ENCODE measurements at regions not wholly inside any gene's neighbourhood (a gene's known extent, or its start where the extent isn't known, plus 50 kb on each side); places are given as distances from the start of the nearest gene placed in this dataset.
"Not testable (repeated sequence)": the region's sequence is repeated elsewhere in the genome, so short reads cannot be mapped to it uniquely, and the experiment has no call there.

DNA sequence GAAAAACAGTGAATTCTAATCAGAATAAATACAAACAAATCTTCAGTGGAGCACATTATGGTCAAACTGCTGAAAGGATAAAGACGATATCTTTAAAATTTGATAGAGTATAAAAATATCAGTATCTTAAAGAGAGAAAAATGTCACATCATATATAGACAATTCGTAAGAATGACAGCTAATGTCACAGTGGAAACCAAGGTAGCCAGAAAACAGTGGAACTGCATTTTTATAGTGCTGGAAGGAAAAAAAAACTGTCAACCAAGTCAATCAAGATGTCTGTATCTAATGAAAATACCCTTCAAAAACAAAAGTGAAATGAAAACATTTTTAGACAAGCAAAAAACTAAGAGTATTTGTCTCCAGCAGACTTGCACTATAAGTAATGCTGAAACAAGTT lies 73.4 kb upstream of the HMGXB4 start (continued):
- TF ChIP-seq, protein P1, sequence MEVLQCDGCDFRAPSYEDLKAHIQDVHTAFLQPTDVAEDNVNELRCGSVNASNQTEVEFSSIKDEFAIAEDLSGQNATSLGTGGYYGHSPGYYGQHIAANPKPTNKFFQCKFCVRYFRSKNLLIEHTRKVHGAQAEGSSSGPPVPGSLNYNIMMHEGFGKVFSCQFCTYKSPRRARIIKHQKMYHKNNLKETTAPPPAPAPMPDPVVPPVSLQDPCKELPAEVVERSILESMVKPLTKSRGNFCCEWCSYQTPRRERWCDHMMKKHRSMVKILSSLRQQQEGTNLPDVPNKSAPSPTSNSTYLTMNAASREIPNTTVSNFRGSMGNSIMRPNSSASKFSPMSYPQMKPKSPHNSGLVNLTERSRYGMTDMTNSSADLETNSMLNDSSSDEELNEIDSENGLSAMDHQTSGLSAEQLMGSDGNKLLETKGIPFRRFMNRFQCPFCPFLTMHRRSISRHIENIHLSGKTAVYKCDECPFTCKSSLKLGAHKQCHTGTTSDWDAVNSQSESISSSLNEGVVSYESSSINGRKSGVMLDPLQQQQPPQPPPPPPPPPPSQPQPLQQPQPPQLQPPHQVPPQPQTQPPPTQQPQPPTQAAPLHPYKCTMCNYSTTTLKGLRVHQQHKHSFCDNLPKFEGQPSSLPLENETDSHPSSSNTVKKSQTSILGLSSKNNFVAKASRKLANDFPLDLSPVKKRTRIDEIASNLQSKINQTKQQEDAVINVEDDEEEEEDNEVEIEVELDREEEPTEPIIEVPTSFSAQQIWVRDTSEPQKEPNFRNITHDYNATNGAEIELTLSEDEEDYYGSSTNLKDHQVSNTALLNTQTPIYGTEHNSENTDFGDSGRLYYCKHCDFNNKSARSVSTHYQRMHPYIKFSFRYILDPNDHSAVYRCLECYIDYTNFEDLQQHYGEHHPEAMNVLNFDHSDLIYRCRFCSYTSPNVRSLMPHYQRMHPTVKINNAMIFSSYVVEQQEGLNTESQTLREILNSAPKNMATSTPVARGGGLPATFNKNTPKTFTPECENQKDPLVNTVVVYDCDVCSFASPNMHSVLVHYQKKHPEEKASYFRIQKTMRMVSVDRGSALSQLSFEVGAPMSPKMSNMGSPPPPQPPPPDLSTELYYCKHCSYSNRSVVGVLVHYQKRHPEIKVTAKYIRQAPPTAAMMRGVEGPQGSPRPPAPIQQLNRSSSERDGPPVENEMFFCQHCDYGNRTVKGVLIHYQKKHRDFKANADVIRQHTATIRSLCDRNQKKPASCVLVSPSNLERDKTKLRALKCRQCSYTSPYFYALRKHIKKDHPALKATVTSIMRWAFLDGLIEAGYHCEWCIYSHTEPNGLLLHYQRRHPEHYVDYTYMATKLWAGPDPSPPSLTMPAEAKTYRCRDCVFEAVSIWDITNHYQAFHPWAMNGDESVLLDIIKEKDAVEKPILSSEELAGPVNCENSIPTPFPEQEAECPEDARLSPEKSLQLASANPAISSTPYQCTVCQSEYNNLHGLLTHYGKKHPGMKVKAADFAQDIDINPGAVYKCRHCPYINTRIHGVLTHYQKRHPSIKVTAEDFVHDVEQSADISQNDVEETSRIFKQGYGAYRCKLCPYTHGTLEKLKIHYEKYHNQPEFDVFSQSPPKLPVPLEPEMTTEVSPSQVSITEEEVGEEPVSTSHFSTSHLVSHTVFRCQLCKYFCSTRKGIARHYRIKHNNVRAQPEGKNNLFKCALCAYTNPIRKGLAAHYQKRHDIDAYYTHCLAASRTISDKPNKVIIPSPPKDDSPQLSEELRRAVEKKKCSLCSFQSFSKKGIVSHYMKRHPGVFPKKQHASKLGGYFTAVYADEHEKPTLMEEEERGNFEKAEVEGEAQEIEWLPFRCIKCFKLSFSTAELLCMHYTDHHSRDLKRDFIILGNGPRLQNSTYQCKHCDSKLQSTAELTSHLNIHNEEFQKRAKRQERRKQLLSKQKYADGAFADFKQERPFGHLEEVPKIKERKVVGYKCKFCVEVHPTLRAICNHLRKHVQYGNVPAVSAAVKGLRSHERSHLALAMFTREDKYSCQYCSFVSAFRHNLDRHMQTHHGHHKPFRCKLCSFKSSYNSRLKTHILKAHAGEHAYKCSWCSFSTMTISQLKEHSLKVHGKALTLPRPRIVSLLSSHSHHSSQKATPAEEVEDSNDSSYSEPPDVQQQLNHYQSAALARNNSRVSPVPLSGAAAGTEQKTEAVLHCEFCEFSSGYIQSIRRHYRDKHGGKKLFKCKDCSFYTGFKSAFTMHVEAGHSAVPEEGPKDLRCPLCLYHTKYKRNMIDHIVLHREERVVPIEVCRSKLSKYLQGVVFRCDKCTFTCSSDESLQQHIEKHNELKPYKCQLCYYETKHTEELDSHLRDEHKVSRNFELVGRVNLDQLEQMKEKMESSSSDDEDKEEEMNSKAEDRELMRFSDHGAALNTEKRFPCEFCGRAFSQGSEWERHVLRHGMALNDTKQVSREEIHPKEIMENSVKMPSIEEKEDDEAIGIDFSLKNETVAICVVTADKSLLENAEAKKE (CRISPR knock-in tag; IDR thresholded peaks at IDR 0.05) = no peak
- TF ChIP-seq, protein P2, sequence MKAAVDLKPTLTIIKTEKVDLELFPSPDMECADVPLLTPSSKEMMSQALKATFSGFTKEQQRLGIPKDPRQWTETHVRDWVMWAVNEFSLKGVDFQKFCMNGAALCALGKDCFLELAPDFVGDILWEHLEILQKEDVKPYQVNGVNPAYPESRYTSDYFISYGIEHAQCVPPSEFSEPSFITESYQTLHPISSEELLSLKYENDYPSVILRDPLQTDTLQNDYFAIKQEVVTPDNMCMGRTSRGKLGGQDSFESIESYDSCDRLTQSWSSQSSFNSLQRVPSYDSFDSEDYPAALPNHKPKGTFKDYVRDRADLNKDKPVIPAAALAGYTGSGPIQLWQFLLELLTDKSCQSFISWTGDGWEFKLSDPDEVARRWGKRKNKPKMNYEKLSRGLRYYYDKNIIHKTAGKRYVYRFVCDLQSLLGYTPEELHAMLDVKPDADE (IDR thresholded peaks at IDR 0.05) = no peak

DNA sequence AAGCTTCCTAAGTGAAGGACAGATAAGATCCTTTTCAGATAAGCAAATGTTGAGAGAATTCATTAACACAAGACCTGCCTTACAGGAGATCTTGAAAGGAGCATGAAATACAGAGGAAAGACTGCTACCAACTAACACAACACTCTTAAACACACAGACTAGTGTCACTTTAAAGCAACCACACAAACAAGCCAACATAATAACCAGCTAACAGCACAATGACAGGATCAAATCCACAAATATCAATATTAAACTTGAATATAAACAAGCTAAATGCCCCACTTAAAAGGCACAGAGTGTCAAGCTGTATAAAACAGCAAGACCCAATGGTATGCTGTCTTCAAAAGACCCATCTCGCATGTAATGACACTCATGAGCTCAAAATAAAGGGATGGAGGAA lies 70.8 kb upstream of the HMGXB4 start:
- no peak for ATAC-seq
- H3K27me3 Mint-ChIP-seq (ENCODE audit: insufficient read depth, low read depth, poor library complexity) = no peaks in the 10 kb centered on the region
- Histone ChIP-seq H3F3A (replicated peaks; ENCODE audit: low read depth) (no peaks in the 10 kb centered on the region), H3K9me2 (ENCODE audit: insufficient read depth) (peaks cover 3% of the 10 kb centered on the region; the same call in 1 of the 2 replicates), H3K36me3 (ENCODE audit: insufficient read depth) (no peaks in the 10 kb centered on the region), H3K4me2 (no peak overlapping the region), H3K27ac (ENCODE audit: low read depth) (no peak overlapping the region), H2AFZ (no peak overlapping the region), H3K27me3 (ENCODE audit: insufficient read depth) (no peaks in the 10 kb centered on the region), H3K4me1 (ENCODE audit: insufficient read depth) (no peaks in the 10 kb centered on the region), H3K79me2 (replicated peaks; ENCODE audit: insufficient read depth) (no peaks in the 10 kb centered on the region), H3K4me3 (no peak overlapping the region), H4K20me1 (replicated peaks; ENCODE audit: insufficient read depth) (no peaks in the 10 kb centered on the region)
- H3K36me3 Mint-ChIP-seq (ENCODE audit: low read depth) = no peaks in the 10 kb centered on the region
- peaks cover 24% of the 10 kb centered on the region; the same call in 2 of the 3 replicates for H3K9me3 Mint-ChIP-seq
- no peak overlapping the region for H3K4me3 Mint-ChIP-seq
- DNase-seq (ENCODE audit: low spot score) = no peak
- H3K4me1 Mint-ChIP-seq = no peaks in the 10 kb centered on the region
- H3K27ac Mint-ChIP-seq = no peak overlapping the region
- TF ChIP-seq NANOG (IDR thresholded peaks at IDR 0.05; ENCODE audit: borderline replicate concordance) = no peak
- TF ChIP-seq ZNF331 (CRISPR knock-in tag; IDR thresholded peaks at IDR 0.05; ENCODE audit: low read depth) = no peak
- no peak for TF ChIP-seq POLR2AphosphoS5 (IDR thresholded peaks at IDR 0.05; ENCODE audit: low read depth)
- TF ChIP-seq, protein P3, sequence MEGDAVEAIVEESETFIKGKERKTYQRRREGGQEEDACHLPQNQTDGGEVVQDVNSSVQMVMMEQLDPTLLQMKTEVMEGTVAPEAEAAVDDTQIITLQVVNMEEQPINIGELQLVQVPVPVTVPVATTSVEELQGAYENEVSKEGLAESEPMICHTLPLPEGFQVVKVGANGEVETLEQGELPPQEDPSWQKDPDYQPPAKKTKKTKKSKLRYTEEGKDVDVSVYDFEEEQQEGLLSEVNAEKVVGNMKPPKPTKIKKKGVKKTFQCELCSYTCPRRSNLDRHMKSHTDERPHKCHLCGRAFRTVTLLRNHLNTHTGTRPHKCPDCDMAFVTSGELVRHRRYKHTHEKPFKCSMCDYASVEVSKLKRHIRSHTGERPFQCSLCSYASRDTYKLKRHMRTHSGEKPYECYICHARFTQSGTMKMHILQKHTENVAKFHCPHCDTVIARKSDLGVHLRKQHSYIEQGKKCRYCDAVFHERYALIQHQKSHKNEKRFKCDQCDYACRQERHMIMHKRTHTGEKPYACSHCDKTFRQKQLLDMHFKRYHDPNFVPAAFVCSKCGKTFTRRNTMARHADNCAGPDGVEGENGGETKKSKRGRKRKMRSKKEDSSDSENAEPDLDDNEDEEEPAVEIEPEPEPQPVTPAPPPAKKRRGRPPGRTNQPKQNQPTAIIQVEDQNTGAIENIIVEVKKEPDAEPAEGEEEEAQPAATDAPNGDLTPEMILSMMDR (conservative IDR thresholded peaks at IDR 0.05; ENCODE audit: low read depth in 2 of 2) = no peak
- no peak for TF ChIP-seq ZNF114 (CRISPR knock-in tag; IDR thresholded peaks at IDR 0.05)
- no peak for TF ChIP-seq EZH2 (IDR thresholded peaks at IDR 0.05; ENCODE audit: low read depth, unreplicated experiment)

DNA sequence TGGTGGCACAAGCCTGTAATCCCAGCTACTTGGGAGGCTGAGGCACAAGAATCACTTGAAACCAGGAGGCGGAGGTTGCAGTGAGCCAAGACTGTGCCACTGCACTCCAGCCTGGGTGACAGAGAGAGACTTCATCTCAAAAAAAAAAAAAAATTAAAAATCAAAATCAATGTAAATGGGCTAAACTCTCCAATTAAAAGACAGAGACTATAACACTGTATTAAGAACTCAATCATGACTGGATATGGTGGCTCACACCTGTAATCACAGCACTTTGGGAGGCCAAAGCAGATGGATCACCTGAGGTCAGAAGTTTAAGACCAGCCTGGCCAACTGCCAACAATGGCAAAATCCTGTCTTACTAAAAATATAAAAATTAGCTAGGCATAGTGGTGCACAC lies 68.4 kb upstream of the HMGXB4 start:
- not testable (repeated sequence) for H3K9me2 ChIP-seq (ENCODE audit: insufficient read depth); H3K4me3 ChIP-seq; H3K79me2 ChIP-seq (replicated peaks; ENCODE audit: insufficient read depth); H3K4me1 ChIP-seq (ENCODE audit: insufficient read depth); H3K27ac Mint-ChIP-seq; H3K36me3 ChIP-seq (ENCODE audit: insufficient read depth); ATAC-seq; H3K27me3 Mint-ChIP-seq (ENCODE audit: insufficient read depth, low read depth, poor library complexity); H2AFZ ChIP-seq; H3K36me3 Mint-ChIP-seq (ENCODE audit: low read depth); H3K27me3 ChIP-seq (ENCODE audit: insufficient read depth); H3F3A ChIP-seq (replicated peaks; ENCODE audit: low read depth); H3K27ac ChIP-seq (ENCODE audit: low read depth); DNase-seq (ENCODE audit: low spot score); H4K20me1 ChIP-seq (replicated peaks; ENCODE audit: insufficient read depth); H3K4me3 Mint-ChIP-seq; H3K4me2 ChIP-seq; H3K4me1 Mint-ChIP-seq
- H3K9me3 Mint-ChIP-seq = peaks cover 17% of the 10 kb centered on the region; the same call in 2 of the 3 replicates
